ENCODE measurements at regions not wholly inside any gene's neighbourhood (a gene's known extent, or its start where the extent isn't known, plus 50 kb on each side); places are given as distances from the start of the nearest gene placed in this dataset.

- TF ChIP-seq YY1 (IDR thresholded peaks at IDR 0.05; ENCODE audit: insufficient read depth, insufficient read length) (no peak), ZNF274 (IDR thresholded peaks at IDR 0.05; ENCODE audit: low read depth, low read length) (no peak), SUZ12 (IDR thresholded peaks at IDR 0.05; ENCODE audit: extremely low read depth, insufficient read depth, insufficient read length) (no peak)
These were observed 252.0 kb downstream of the ZPLD1 start for GRCh38 chr3:102686792-102687191.
